ENCODE measurements at regions not wholly inside any gene's neighbourhood (a gene's known extent, or its start where the extent isn't known, plus 50 kb on each side); places are given as distances from the start of the nearest gene placed in this dataset.

DNA sequence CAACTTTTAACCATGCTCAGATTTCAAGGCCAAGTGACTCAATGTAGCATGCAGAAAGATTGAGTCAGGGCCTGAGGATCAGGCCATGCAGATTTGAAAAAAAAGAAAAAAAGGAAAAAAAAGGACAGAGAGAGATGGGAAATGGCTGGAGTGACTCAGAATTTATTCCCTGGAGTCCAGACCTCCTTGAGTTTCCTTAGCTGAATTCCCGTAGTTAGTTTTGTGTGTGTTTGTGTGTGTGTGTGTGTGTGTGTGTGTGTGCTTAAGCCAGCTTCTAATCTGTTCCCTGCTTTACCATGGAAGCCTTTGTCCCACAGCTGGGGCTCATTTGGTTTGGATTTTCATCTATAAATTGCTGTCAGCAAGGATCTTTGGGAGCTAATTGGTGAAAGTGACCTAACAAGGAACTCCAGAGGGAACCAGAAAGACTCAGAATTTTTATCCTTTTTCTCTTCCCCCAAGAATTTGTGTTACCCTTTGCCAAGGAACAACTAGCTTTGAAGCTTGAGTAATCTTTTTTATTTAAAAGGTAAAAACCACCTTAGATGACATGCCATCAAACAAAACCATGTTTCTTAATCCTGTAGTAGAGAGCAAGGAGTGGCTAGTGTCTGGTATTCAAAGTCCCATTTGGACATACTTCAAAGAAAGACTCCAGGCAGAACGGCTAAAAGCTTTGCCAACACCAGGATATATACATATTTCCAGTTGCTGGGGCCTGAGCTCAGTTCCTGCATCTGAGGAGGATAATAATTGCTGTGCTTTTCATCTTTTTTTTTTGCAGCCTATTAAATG is 109.0 kb upstream of the DDIT4L start:
- CTCF ChIA-PET, result no interaction called here
- ATAC-seq (no peak), DNase-seq (ENCODE audit: low read depth, low spot score) (no peak)
- no peaks in the 10 kb centered on the region for H3K27me3 ChIP-seq (ENCODE audit: control insufficient read depth, insufficient read depth, low read length)
- POLR2A ChIA-PET, result no interaction called here
- H3K36me3 ChIP-seq (ENCODE audit: control insufficient read depth, insufficient read depth, low read length), result no peaks in the 10 kb centered on the region
- BruUV-seq (replicated peaks), result no TSS peak
- H3K4me3 ChIP-seq (ENCODE audit: low read depth in 2 of 2, low read length in 2 of 2), result no peak overlapping the region
- H3K27ac ChIP-seq (ENCODE audit: low read length), result no peak overlapping the region
- intact Hi-C loops (cut with micrococcal nuclease; ENCODE audit: unreplicated experiment) (no loop called here), in situ Hi-C loops (cut with HindIII; ENCODE audit: low pct_unique_long_range_greater_than_20kb, low sequenced_read_pairs) (no loop called here)
- TF ChIP-seq TCF7L2 (IDR thresholded peaks at IDR 0.05; ENCODE audit: low read depth, low read length), result no peak
- TF ChIP-seq, protein P1, sequence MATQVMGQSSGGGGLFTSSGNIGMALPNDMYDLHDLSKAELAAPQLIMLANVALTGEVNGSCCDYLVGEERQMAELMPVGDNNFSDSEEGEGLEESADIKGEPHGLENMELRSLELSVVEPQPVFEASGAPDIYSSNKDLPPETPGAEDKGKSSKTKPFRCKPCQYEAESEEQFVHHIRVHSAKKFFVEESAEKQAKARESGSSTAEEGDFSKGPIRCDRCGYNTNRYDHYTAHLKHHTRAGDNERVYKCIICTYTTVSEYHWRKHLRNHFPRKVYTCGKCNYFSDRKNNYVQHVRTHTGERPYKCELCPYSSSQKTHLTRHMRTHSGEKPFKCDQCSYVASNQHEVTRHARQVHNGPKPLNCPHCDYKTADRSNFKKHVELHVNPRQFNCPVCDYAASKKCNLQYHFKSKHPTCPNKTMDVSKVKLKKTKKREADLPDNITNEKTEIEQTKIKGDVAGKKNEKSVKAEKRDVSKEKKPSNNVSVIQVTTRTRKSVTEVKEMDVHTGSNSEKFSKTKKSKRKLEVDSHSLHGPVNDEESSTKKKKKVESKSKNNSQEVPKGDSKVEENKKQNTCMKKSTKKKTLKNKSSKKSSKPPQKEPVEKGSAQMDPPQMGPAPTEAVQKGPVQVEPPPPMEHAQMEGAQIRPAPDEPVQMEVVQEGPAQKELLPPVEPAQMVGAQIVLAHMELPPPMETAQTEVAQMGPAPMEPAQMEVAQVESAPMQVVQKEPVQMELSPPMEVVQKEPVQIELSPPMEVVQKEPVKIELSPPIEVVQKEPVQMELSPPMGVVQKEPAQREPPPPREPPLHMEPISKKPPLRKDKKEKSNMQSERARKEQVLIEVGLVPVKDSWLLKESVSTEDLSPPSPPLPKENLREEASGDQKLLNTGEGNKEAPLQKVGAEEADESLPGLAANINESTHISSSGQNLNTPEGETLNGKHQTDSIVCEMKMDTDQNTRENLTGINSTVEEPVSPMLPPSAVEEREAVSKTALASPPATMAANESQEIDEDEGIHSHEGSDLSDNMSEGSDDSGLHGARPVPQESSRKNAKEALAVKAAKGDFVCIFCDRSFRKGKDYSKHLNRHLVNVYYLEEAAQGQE (IDR thresholded peaks at IDR 0.05; ENCODE audit: insufficient read depth in 1 of 2, low read depth in 2 of 2, low read length in 1 of 2), result no peak
- no peak for TF ChIP-seq CTCF (IDR thresholded peaks at IDR 0.05)
- no peak for TF ChIP-seq SIN3A (IDR thresholded peaks at IDR 0.05; ENCODE audit: borderline replicate concordance, insufficient read depth, low read depth, low read length)
- TF ChIP-seq POLR2AphosphoS5 (IDR thresholded peaks at IDR 0.05; ENCODE audit: low read depth, low read length), result no peak
- no peaks in the 10 kb centered on the region for H3K4me1 ChIP-seq (ENCODE audit: control insufficient read depth, insufficient read depth, low read length)
- H3K9me3 ChIP-seq (ENCODE audit: control insufficient read depth, insufficient read depth, low read depth, low read length), result no peaks in the 10 kb centered on the region

- Histone ChIP-seq H3K4me1 (ENCODE audit: control insufficient read depth, insufficient read depth, low read length) (no peaks in the 10 kb centered on the region), H3K36me3 (ENCODE audit: control insufficient read depth, insufficient read depth, low read length) (no peaks in the 10 kb centered on the region), H3K9me3 (ENCODE audit: control insufficient read depth, insufficient read depth, low read depth, low read length) (no peaks in the 10 kb centered on the region), H3K4me3 (ENCODE audit: low read depth in 2 of 2, low read length in 2 of 2) (no peak overlapping the region), H3K27ac (ENCODE audit: low read length) (no peak overlapping the region), H3K27me3 (ENCODE audit: control insufficient read depth, insufficient read depth, low read length) (no peaks in the 10 kb centered on the region)
- DNase-seq (ENCODE audit: low read depth, low spot score), result no peak
- no peak for ATAC-seq
- TF ChIP-seq CTCF (IDR thresholded peaks at IDR 0.05) (no peak), SIN3A (IDR thresholded peaks at IDR 0.05; ENCODE audit: borderline replicate concordance, insufficient read depth, low read depth, low read length) (no peak)
- intact Hi-C loops (cut with micrococcal nuclease; ENCODE audit: unreplicated experiment), result no loop called here
- no TSS peak for BruUV-seq (replicated peaks)
- POLR2A ChIA-PET, result no interaction called here
- in situ Hi-C loops (cut with HindIII; ENCODE audit: low pct_unique_long_range_greater_than_20kb, low sequenced_read_pairs), result no loop called here
- CTCF ChIA-PET, result no interaction called here
Measured at GRCh38 chr4:100295792-100296191, 105.5 kb upstream of the DDIT4L start.

All from Panc1 (cell line).